NCI-H2196 treated with DMSO at 0.1 percent for 48 hours (cell line): ENCODE measurements at regions not wholly inside any gene's neighbourhood (a gene's known extent, or its start where the extent isn't known, plus 50 kb on each side); places are given as distances from the start of the nearest gene placed in this dataset.
"Not testable (repeated sequence)": the region's sequence is repeated elsewhere in the genome, so short reads cannot be mapped to it uniquely, and the experiment has no call there.

Experiments
- DNase-seq: peaks from one replicate; lab custom pipeline; 2025; ENCODE audit not compliant: unreplicated experiment; lab: John Stamatoyannopoulos, UW

- no peak for DNase-seq
Measured at GRCh38 chr2:136715146-136715545, 50.2 kb upstream of the THSD7B start.

DNA sequence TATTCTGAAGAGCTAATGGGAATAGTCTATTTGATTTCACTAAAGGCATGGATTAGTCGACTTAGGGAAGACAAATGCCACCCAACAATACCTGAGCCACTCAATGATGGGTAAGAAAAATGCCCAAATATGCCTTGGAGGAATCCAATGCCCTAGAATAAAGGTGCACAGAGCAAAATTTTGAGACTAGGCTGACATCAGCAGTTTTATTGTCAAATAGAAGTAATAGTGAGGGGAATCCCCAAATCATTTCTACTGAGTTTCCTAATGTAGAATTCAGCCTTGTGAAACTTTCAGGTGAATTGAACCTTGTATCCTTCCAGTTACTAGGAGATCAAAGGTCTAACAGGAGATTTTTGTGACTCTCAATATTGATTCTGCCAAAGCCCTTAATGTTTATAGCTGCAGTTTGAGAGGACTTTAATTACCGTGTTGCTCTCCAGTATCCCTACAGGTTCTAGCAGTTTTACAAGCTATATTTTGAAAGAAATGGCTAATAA lies 50.8 kb upstream of the THSD7B start:
- no peak for DNase-seq

- no peak for DNase-seq
Measured at GRCh38 chr2:136713739-136714138, 51.6 kb upstream of the THSD7B start.

- DNase-seq = no peak
Measured at GRCh38 chr2:136705336-136705735, 60.0 kb upstream of the THSD7B start.

- no peak for DNase-seq
Measured at GRCh38 chr2:136703214-136703613, 62.1 kb upstream of the THSD7B start.

- no peak for DNase-seq
Measured at GRCh38 chr2:136696438-136696837, 68.9 kb upstream of the THSD7B start.

DNA sequence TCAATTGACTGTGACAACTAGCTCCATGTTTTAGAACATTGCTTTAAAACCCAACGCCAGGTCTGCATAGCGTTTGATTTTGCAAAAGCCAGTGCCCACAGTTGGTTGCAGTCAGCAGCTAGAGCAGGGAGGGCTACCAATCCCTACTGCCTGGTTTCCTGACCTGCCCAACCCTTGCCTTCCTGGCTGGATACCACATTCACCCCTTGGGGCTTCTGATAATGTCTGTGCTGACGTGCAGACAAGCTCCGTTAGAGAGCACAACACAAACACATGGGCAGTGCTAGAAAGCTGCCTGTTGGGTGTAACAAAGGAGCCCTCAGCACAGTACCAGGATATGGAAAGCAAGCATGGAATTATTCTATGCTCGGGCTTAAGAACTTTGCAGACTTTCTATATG lies 71.4 kb upstream of the THSD7B start:
- no peak for DNase-seq

GRCh38 chr2:136680079-136680478 lies 85.3 kb upstream of the THSD7B start:
- DNase-seq = not testable (repeated sequence)

- DNase-seq = no peak
Measured at GRCh38 chr2:136665736-136666135, 99.6 kb upstream of the THSD7B start.

DNA sequence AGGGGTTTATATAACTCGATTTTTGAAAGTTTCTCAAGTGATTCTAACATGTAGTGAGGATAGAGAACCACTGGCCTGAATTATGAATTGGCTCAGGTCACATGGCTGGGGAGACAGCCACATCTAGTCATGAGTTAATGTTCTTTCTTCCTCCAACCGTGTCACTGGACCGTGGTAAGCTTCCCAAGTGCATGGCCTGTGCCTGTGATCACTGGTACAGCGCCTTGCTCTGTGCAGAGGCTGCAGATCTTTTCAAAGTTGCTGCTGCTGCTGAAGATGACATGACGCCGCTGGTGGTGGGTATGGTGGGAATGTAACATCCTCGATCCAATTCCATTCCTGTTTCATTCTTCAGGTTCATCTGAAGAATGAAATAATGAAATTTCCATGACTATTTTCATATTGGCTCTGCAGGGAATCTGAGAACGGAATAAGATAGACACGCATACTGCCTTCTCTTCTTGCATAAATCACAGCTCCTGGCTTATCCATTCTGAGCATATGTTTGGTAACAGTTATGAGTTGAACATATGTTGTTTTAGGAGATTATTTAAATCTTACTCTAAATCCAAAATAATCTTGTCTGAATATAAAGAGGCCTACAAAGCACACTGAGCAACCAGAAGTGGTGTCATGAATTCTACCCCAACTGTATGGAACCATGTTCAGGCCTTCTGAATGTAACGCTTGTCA lies 100.5 kb upstream of the THSD7B start:
- DNase-seq = no peak

DNA sequence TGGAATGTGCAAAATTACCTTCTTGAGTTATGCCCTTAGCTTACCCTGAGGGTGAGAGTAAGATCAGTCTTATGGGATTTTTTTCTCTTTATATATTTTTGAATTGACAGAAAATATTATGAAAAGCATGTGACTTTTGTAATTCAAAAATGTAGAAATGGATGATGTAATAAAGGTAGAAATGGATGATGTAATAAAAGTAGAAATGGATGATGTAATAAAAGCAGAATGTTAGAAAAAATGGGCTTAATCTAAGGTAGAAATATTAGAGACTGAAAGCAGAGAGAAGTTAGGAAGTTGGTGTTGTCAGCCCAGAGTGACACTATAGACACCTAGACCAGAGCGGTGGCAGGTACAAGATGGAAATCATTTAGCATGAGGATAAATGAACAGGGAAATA lies 107.1 kb upstream of the THSD7B start:
- no peak for DNase-seq

- no peak for DNase-seq
Measured at GRCh38 chr2:136653861-136654260, 111.5 kb upstream of the THSD7B start.

DNA sequence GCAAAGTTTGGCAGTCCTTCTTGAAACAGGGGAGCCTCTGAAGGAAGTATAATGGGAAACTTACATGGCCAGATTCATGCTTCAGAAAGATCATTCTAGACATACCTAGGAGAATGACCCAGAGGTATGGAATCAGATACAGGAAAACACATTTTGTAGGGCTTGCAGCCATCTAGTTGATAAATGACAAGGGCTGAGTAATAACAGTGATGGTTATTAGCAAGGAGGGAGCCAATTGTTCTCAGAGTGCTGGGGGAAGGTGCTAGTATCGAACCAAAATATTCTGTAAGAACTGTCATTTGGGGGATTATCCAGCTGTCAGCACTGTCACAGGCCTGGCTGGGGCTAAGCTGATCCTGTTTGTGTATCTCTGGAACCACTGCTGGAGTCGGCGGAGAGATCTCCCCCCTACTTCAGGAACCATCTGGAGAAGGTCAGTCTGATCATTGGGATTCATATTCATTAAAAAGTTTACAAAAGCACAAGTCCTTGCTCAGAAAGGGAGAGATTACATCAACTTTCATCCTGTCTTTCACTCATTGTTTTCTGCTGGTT lies 113.8 kb upstream of the THSD7B start:
- DNase-seq = no peak

GRCh38 chr2:136647039-136647438 lies 118.3 kb upstream of the THSD7B start:
- DNase-seq = no peak

DNA sequence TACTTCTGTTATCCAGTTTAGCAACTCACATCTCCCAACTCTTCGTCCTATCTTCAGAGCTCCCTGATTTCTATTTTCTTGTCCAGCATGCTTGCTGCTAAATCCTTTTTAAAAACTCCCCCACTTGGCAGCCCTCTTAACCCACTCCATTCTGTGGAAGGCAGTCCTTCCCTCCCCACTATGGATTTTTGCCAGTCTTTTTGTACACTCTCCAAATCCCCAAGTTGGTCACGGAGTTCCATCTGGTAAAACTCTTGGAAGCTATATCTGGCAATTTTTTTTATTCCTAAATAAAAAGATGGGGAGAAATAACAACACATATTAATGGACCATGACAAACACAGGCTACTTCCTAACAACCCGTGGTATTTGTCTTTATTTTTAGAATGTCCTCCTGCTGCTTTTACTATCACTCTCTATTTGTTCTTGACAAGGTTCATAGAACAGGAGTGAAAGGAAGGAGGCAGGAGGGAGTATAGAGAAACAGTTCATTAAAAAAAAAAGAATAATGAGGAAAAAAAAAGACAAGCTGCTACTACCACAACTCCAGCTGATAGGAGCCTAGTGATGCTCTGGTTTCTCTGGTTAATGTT lies 120.0 kb upstream of the THSD7B start:
- DNase-seq = no peak

DNA sequence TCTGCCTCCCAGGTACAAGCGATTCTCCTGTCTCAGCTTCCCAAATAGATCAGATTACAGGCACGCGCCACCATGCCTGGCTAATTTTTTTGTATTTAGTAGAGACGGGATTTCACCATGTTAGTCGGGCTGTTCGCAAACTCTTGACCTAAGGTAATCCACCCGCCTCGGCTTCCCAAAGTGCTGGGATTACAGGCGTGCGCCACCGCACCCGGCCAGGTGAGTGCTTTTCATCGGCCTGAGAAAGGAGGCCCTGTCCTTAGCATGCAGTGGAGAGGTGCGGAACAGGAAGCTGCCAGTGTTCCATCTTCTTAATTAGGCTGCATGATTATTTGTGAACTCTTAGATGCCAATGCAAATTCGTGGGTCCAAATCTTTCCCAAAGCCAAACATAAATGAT lies 125.7 kb upstream of the THSD7B start:
- DNase-seq = no peak

DNA sequence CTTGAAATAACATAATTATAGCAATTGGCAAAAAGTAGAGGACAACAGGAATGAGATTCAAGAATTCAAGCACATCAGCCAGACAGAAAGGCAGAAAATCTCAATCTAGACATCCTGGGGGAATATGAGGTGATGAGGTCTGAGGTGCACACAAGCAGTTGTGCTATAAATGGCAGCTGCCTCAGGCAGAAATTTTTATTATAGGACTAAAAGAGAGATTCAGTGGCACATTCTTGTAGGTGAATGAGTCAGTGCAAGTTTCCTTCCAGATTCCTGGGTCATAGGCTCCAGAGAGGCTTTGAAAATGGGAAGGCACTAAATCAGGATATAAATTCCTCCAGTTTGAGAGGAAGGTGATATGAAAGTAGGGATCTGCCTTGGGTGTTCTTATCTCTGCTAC lies 127.2 kb upstream of the THSD7B start:
- no peak for DNase-seq

- no peak for DNase-seq
Measured at GRCh38 chr2:136637402-136637801, 127.9 kb upstream of the THSD7B start.

- DNase-seq = no peak
Measured at GRCh38 chr2:136628490-136628889, 136.9 kb upstream of the THSD7B start.

DNA sequence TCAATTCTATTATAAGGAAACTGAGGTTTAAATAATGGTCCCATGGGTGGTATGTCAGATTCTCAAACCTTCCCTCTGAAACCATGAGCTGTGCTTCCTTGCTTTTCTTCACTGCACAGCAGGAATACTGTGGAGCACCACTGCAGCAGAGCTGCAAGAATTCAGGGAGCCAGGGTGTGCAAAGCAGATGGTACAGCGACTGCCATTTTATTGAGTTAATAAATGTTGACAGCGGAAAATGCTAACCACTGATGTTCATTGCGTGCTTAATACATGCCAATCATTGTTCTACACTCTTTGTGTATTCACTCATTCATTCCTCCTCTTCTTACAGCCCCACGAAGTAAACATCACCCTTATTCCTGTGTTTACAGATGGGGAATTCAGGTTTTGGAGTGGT lies 152.2 kb upstream of the THSD7B start:
- DNase-seq = no peak

GRCh38 chr2:136612079-136612478 lies 153.3 kb upstream of the THSD7B start:
- no peak for DNase-seq

GRCh38 chr2:136611451-136611850 lies 153.9 kb upstream of the THSD7B start:
- no peak for DNase-seq
